Uterus (tissue), 3 donors: ENCODE measurements at regions not wholly inside any gene's neighbourhood (a gene's known extent, or its start where the extent isn't known, plus 50 kb on each side); places are given as distances from the start of the nearest gene placed in this dataset.

ENCODE experiments used
- DNase-seq, 2 donors: peaks; one replicate each; pipeline ENCODE4 v3.0.0-alpha.2; 2019 to 2020
- H3K27ac ChIP-seq, 2 donors: fragments of 200-600 bp; sonication (generic); 1 replicate in 1 of 2; 2 replicates in 1 of 2; pipeline ENCODE4 v1.5.1; 2016 to 2018
- H3K27me3 ChIP-seq, 2 donors: fragments of 200-600 bp; sonication (generic); one replicate each; pipeline ENCODE4 v1.5.1; 2018 to 2019; ENCODE audit warnings: control low read depth in 1 of 2
- H3K36me3 ChIP-seq, 2 donors: fragments of 200-600 bp; sonication (generic); one replicate each; pipeline ENCODE4 v1.5.1; 2019; ENCODE audit warnings: control low read depth in 1 of 2
- H3K4me1 ChIP-seq, 2 donors: fragments of 200-600 bp; sonication (generic); one replicate each; pipeline ENCODE4 v1.5.1; 2018 to 2019; ENCODE audit warnings: control low read depth in 1 of 2
- H3K4me3 ChIP-seq, 2 donors: fragments of 200-600 bp; sonication (generic); 1 replicate in 1 of 2; 2 replicates in 1 of 2; pipeline ENCODE4 v1.5.1; 2018 to 2019; ENCODE audit warnings: mild to moderate bottlenecking in 1 of 2
- H3K9me3 ChIP-seq, 2 donors: fragments of 200-600 bp; sonication (generic); one replicate each; pipeline ENCODE4 v1.5.1; 2019; ENCODE audit warnings: control low read depth in 1 of 2
- CTCF ChIP-seq, 4 experiments: fragments of 200-600 bp in 2 of 4; fragments of 450-650 bp in 2 of 4; sonication (generic) in 2 of 4; IDR thresholded peaks; one replicate each; pipeline ENCODE4 v1.5.1; 2016 to 2019; ENCODE audit warnings: antibody characterized with exemption in 4 of 4, mild to moderate bottlenecking in 2 of 4, moderate library complexity in 1 of 4
- POLR2A ChIP-seq, 2 donors: fragments of 450-650 bp; IDR thresholded peaks; one replicate each; pipeline ENCODE4 v1.6.1; 2016; ENCODE audit warnings: antibody characterized with exemption in 2 of 2, mild to moderate bottlenecking in 1 of 2, moderate library complexity in 1 of 2
- intact Hi-C: fragments of 100-400 bp; cut with DNase I; formaldehyde crosslinking; loops from one replicate; pipeline ENCODE4 v1.15.1; 2023; ENCODE audit warnings: low total_unique reads
- donor health status: DM: yes; HTN: yes; CAD: no.

- Histone ChIP-seq H3K27me3 (no peaks in the 10 kb centered on the region), H3K4me3 (no peak overlapping the region), H3K27ac (no peak overlapping the region), H3K36me3 (no peaks in the 10 kb centered on the region), H3K4me1 (no peaks in the 10 kb centered on the region), H3K9me3 (no peaks in the 10 kb centered on the region)
- intact Hi-C loops: no loop called here
- DNase-seq: no peak
- TF ChIP-seq POLR2A (IDR thresholded peaks at IDR 0.05) (no peak), CTCF (IDR thresholded peaks at IDR 0.05) (no peak)
Measured at GRCh38 chr2:228599781-228600180, 418.3 kb upstream of the SPHKAP start.

- TF ChIP-seq CTCF (IDR thresholded peaks at IDR 0.05) (no peak), POLR2A (IDR thresholded peaks at IDR 0.05) (no peak)
Measured at GRCh38 chr2:228599297-228599696, 417.8 kb upstream of the SPHKAP start.

GRCh38 chr2:228597032-228597431 lies 415.5 kb upstream of the SPHKAP start:
- Histone ChIP-seq H3K4me1 (no peaks in the 10 kb centered on the region), H3K4me3 (no peak overlapping the region), H3K9me3 (no peaks in the 10 kb centered on the region), H3K36me3 (no peaks in the 10 kb centered on the region), H3K27ac (no peak overlapping the region), H3K27me3 (no peaks in the 10 kb centered on the region)
- intact Hi-C loops: no loop called here
- no peak for TF ChIP-seq CTCF (IDR thresholded peaks at IDR 0.05)
- no peak for TF ChIP-seq POLR2A (IDR thresholded peaks at IDR 0.05)
- no peak for DNase-seq

More at GRCh38 chr2:228599297-228599696, 417.8 kb upstream of the SPHKAP start:
- no peak for DNase-seq
- Histone ChIP-seq H3K36me3 (no peaks in the 10 kb centered on the region), H3K27me3 (no peaks in the 10 kb centered on the region), H3K9me3 (no peaks in the 10 kb centered on the region), H3K4me1 (no peaks in the 10 kb centered on the region), H3K27ac (no peak overlapping the region), H3K4me3 (no peak overlapping the region)
- intact Hi-C loops: no loop called here

- no peaks in the 10 kb centered on the region for H3K36me3 ChIP-seq
- no peaks in the 10 kb centered on the region for H3K4me1 ChIP-seq
- H3K27ac ChIP-seq: no peak overlapping the region
- no peak for DNase-seq
- no peak overlapping the region for H3K4me3 ChIP-seq
- intact Hi-C loops: no loop called here
- no peaks in the 10 kb centered on the region for H3K9me3 ChIP-seq
- no peak for TF ChIP-seq POLR2A (IDR thresholded peaks at IDR 0.05)
- no peak for TF ChIP-seq CTCF (IDR thresholded peaks at IDR 0.05)
- H3K27me3 ChIP-seq: no peaks in the 10 kb centered on the region
Measured at GRCh38 chr2:228594012-228594411, 412.5 kb upstream of the SPHKAP start.

GRCh38 chr2:228592925-228593324 lies 411.4 kb upstream of the SPHKAP start:
- Histone ChIP-seq H3K4me3 (no peak overlapping the region), H3K27me3 (no peaks in the 10 kb centered on the region), H3K9me3 (no peaks in the 10 kb centered on the region), H3K4me1 (no peaks in the 10 kb centered on the region), H3K36me3 (no peaks in the 10 kb centered on the region), H3K27ac (no peak overlapping the region)
- intact Hi-C loops: no loop called here
- no peak for TF ChIP-seq POLR2A (IDR thresholded peaks at IDR 0.05)
- no peak for TF ChIP-seq CTCF (IDR thresholded peaks at IDR 0.05)
- no peak for DNase-seq
